SK-N-MC (cell line): ENCODE measurements at regions not wholly inside any gene's neighbourhood (a gene's known extent, or its start where the extent isn't known, plus 50 kb on each side); places are given as distances from the start of the nearest gene placed in this dataset.

Experiments used
- DNase-seq: peaks from one replicate; pipeline ENCODE4 v3.0.0-alpha.2; 2011; ENCODE audit warnings: low read depth, low spot score
- H3K27ac ChIP-seq: fragments of 200-600 bp; sonication (generic); 2 replicates; pipeline ENCODE4 v1.5.1; 2016; ENCODE audit warnings: mixed run types
- H3K36me3 ChIP-seq: fragments of 200-600 bp; sonication (generic); 2 replicates; pipeline ENCODE4 v1.6.1; 2017; ENCODE audit warnings: antibody characterized with exemption, low read length, mixed read lengths; ENCODE audit not compliant: insufficient read depth
- H3K4me3 ChIP-seq: fragments of 200-600 bp; sonication (generic); 2 replicates; pipeline ENCODE4 v1.5.1; 2016
- H3K9ac ChIP-seq: fragments of 200-600 bp; sonication (generic); 2 replicates; pipeline ENCODE4 v1.8.0; 2017; ENCODE audit warnings: mixed run types, mixed read lengths; ENCODE audit not compliant: insufficient read length
- H3K9me3 ChIP-seq: fragments of 200-600 bp; sonication (generic); 2 replicates; pipeline ENCODE4 v1.6.1; 2017; ENCODE audit warnings: low read depth, mild to moderate bottlenecking, antibody characterized with exemption, low read length, moderate library complexity, mixed read lengths
- EZH2 ChIP-seq: fragments of 200-600 bp; sonication (generic); IDR thresholded peaks from one replicate; pipeline ENCODE4 v1.6.1; 2017; ENCODE audit warnings: antibody characterized with exemption
- FOXP2 ChIP-seq: optimal IDR thresholded peaks from 2 replicates; pipeline ENCODE3; 2011; ENCODE audit warnings: mild to moderate bottlenecking, moderate library complexity; ENCODE audit not compliant: insufficient read depth; ENCODE audit errors: extremely low read length, control extremely low read depth
- POLR2AphosphoS5 ChIP-seq: IDR thresholded peaks from 2 replicates; pipeline ENCODE4 v1.6.1; 2012; ENCODE audit warnings: mild to moderate bottlenecking, low read depth, low read length, borderline replicate concordance

DNA sequence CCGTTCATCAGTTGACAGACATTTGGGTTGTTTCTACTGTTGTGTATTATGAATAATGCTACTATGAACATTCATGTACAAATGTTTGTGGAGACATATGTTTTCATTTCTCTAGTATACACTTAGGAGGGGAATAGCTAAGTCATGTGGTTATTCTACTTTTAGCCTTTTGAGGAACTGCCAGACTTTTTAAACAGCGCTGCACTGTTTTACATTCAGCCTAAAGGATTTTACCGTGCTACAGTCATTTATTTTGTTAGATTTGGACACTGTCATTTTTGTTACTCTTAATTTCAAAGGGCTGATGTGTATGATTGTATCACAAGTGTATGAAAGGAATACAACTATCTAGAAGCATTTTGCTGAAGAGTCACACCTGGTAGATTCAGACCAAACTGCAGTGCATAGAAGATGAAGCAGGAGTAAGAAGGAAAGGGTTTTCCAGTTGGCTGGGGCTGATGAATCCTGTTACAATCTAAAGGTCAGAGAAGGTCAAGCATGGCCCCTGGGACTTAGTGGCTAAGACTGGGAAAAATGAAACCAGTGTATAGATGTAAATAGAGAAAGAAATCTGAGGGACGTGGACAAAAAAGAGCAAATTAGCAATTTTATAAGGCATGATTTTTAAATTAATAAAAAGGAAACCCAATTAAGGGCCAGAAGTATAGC is 509.7 kb downstream of the PSAT1 start:
- Histone ChIP-seq H3K9ac (no peak overlapping the region), H3K4me3 (no peak overlapping the region), H3K9me3 (no peaks in the 10 kb centered on the region), H3K27ac (no peak overlapping the region), H3K36me3 (no peaks in the 10 kb centered on the region)
- TF ChIP-seq EZH2 (no peak), FOXP2 (no peak), POLR2AphosphoS5 (no peak)
- no peak for DNase-seq

- Histone ChIP-seq H3K4me3 (no peak overlapping the region), H3K9ac (no peak overlapping the region), H3K9me3 (no peaks in the 10 kb centered on the region), H3K27ac (no peak overlapping the region), H3K36me3 (no peaks in the 10 kb centered on the region)
- no peak for TF ChIP-seq FOXP2
- TF ChIP-seq POLR2AphosphoS5: no peak
- TF ChIP-seq EZH2: no peak
- no peak for DNase-seq
Observed at GRCh38 chr9:78807286-78807685, 510.4 kb downstream of the PSAT1 start.

- H3K36me3 ChIP-seq: no peaks in the 10 kb centered on the region
- no peak overlapping the region for H3K4me3 ChIP-seq
- no peaks in the 10 kb centered on the region for H3K9me3 ChIP-seq
- H3K9ac ChIP-seq: no peak overlapping the region
- TF ChIP-seq FOXP2: no peak
- TF ChIP-seq EZH2: no peak
- TF ChIP-seq POLR2AphosphoS5: no peak
- no peak for DNase-seq
- no peak overlapping the region for H3K27ac ChIP-seq
Observed at GRCh38 chr9:78808048-78808447, 511.1 kb downstream of the PSAT1 start.

DNA sequence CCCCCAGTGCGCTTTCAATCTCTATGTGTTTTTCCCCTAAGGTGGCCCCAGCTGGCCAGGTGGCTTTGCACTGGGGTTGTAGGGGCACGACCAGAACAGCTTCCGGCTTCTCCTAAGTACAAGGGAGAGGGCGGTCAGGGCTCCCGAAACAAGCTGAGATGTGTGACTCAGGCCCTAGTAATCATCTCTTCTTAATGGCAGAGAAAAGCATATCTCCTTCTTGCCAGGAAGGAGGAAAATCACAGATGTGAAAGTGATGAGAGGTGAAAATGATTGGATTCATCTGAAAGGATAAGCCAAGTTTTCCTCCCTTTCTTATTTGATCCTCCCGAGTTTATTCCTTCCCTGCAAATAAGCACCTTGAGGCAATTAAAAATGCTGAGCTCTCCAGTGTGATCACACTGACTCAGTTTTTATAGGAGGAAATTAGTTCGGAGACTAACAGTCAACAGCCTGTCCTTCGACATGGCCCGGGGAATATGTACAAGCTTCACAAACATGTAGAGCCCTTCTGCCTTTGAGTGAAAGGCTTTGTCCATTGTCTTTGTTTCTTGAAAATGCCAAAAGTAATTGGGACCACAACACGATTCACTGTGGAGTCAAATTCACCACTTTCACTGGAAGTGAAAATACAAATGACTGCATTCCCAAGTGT is 514.8 kb downstream of the PSAT1 start:
- Histone ChIP-seq H3K9me3 (no peaks in the 10 kb centered on the region), H3K4me3 (no peak overlapping the region), H3K9ac (no peak overlapping the region), H3K36me3 (no peaks in the 10 kb centered on the region), H3K27ac (no peak overlapping the region)
- TF ChIP-seq POLR2AphosphoS5 (no peak), EZH2 (no peak), FOXP2 (no peak)
- no peak for DNase-seq

GRCh38 chr9:78812665-78813064 is 515.7 kb downstream of the PSAT1 start:
- TF ChIP-seq EZH2 (no peak), POLR2AphosphoS5 (no peak), FOXP2 (no peak)
- Histone ChIP-seq H3K9me3 (no peaks in the 10 kb centered on the region), H3K27ac (no peak overlapping the region), H3K4me3 (no peak overlapping the region), H3K9ac (no peak overlapping the region), H3K36me3 (no peaks in the 10 kb centered on the region)
- DNase-seq: no peak

- DNase-seq: no peak
- TF ChIP-seq EZH2 (no peak), POLR2AphosphoS5 (no peak), FOXP2 (no peak)
- H3K9me3 ChIP-seq: no peaks in the 10 kb centered on the region
- no peaks in the 10 kb centered on the region for H3K36me3 ChIP-seq
- no peak overlapping the region for H3K27ac ChIP-seq
- H3K4me3 ChIP-seq: no peak overlapping the region
- no peak overlapping the region for H3K9ac ChIP-seq
Observed at GRCh38 chr9:78813602-78814180, 516.8 kb downstream of the PSAT1 start.

DNA sequence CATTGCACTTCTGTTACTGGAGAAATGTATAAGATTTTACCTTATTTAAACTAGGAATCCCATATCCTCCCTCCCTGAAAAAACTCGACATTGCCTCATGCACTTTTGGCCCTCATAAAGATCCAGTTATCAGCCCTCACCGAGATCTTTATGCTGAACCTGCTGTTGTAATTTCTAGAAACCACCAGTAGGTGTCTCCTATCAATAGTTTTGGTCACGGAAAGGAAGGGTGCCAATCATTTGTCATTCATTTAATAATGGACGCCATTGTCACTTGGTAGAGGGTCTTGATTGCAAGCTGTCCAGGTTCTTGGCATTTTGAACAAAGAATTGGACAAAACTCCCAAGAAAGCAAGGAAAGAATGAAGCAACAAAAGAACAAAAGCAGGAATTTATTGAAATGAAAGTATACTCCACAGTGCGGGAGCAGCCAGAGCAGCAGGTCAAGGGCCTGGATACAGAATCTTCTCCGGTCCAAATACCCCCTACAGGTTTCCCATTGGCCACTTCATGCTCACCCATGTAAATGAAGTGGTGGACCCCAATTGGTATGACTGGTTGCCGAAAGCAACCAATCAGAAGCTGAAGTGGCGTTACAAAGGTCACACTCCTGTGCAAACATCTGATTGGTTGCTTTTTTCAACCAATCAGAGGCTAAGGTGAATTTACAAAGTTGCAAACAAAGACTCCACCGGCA is 524.3 kb downstream of the PSAT1 start:
- no peaks in the 10 kb centered on the region for H3K36me3 ChIP-seq
- TF ChIP-seq POLR2AphosphoS5 (no peak), EZH2 (no peak), FOXP2 (no peak)
- H3K9me3 ChIP-seq: no peaks in the 10 kb centered on the region
- H3K27ac ChIP-seq: no peak overlapping the region
- no peak overlapping the region for H3K9ac ChIP-seq
- peak overlapping the region; percentile 68 for H3K4me3 ChIP-seq
- no peak for DNase-seq

GRCh38 chr9:78826527-78826926 is 529.6 kb downstream of the PSAT1 start:
- DNase-seq: no peak
- no peak overlapping the region for H3K9ac ChIP-seq
- H3K4me3 ChIP-seq: no peak overlapping the region
- H3K9me3 ChIP-seq: no peaks in the 10 kb centered on the region
- H3K36me3 ChIP-seq: no peaks in the 10 kb centered on the region
- no peak overlapping the region for H3K27ac ChIP-seq
- TF ChIP-seq EZH2: no peak
- TF ChIP-seq POLR2AphosphoS5: no peak
- TF ChIP-seq FOXP2: no peak
